CD4-positive, alpha-beta T cell (primary cell): ENCODE measurements at regions not wholly inside any gene's neighbourhood (a gene's known extent, or its start where the extent isn't known, plus 50 kb on each side); places are given as distances from the start of the nearest gene placed in this dataset.

Experiments
- ATAC-seq: fragments of 200-7000 bp; cut with Tn5 transposase; one replicate; pipeline ENCODE4 v1.10.0; 2022; ENCODE audit warnings: mild to moderate bottlenecking; ENCODE audit not compliant: poor library complexity
- CTCF ChIA-PET: fragments of 350-600 bp; sonication (Branson Sonifier 250); formaldehyde crosslinking; loops from one replicate; lab custom pipeline; 2021; ENCODE audit warnings: antibody characterized with exemption, inconsistent platforms; lab: Charles Lee
- POLR2A ChIA-PET: fragments of 350-600 bp; sonication (Branson Sonifier 250); formaldehyde crosslinking; loops from one replicate; lab custom pipeline; 2021; ENCODE audit warnings: antibody characterized with exemption, inconsistent platforms; lab: Charles Lee
- DNase-seq, 14 experiments: peaks; one replicate each; pipeline ENCODE4 v3.0.0-alpha.2; 2013 to 2020; ENCODE audit warnings: mixed read lengths in 2 of 14
- H3K27ac ChIP-seq, 2 donors: one replicate each; pipeline versions ENCODE4 v1.5.1 to v1.7.0; 2013; ENCODE audit warnings: low read length in 2 of 2, low read depth in 1 of 2, mild to moderate bottlenecking in 1 of 2
- H3K27me3 ChIP-seq, 2 experiments: 1 replicate in 1 of 2; 2 replicates in 1 of 2; pipeline versions ENCODE4 v1.6.1 to v1.7.0; 2013; ENCODE audit warnings: low read length in 2 of 2, control low read depth in 1 of 2, mild to moderate bottlenecking in 1 of 2, moderate library complexity in 1 of 2; ENCODE audit not compliant: insufficient read depth in 2 of 2, control insufficient read depth in 1 of 2
- H3K36me3 ChIP-seq: one replicate; pipeline ENCODE4 v1.6.1; 2013; ENCODE audit warnings: low read length, control low read depth; ENCODE audit not compliant: insufficient read depth
- H3K4me1 ChIP-seq: one replicate; pipeline ENCODE4 v1.6.1; 2013; ENCODE audit warnings: low read length, control low read depth; ENCODE audit not compliant: insufficient read depth
- H3K4me3 ChIP-seq: one replicate; pipeline ENCODE4 v1.5.1; 2013; ENCODE audit warnings: mild to moderate bottlenecking, low read length, moderate library complexity
- H3K9me3 ChIP-seq, 2 experiments: 1 replicate in 1 of 2; 2 replicates in 1 of 2; pipeline versions ENCODE4 v1.6.1 to v1.7.0; 2013; ENCODE audit warnings: low read length in 2 of 2, mild to moderate bottlenecking in 2 of 2, control low read depth in 1 of 2, moderate library complexity in 1 of 2; ENCODE audit not compliant: control insufficient read depth in 1 of 2, insufficient read depth in 1 of 2
- H3K27ac Mint-ChIP-seq: one replicate; pipeline ENCODE4 v1.8.0; 2020; ENCODE audit warnings: mixed read lengths
- H3K27me3 Mint-ChIP-seq: one replicate; pipeline ENCODE4 v1.8.0; 2021; ENCODE audit warnings: mixed read lengths
- H3K36me3 Mint-ChIP-seq: one replicate; pipeline ENCODE4 v1.8.0; 2021; ENCODE audit warnings: low read depth, mixed read lengths
- H3K4me1 Mint-ChIP-seq: one replicate; pipeline ENCODE4 v1.8.0; 2021; ENCODE audit warnings: low read depth, mixed read lengths
- H3K4me3 Mint-ChIP-seq: one replicate; pipeline ENCODE4 v1.8.0; 2020; ENCODE audit warnings: mild to moderate bottlenecking, mixed read lengths
- H3K9me3 Mint-ChIP-seq: one replicate; pipeline ENCODE4 v1.8.0; 2020; ENCODE audit warnings: mixed read lengths
- CTCF ChIP-seq: fragments of 200-600 bp; IDR thresholded peaks from one replicate; pipeline ENCODE4 v1.8.0; 2022; ENCODE audit warnings: antibody characterized with exemption, mild to moderate bottlenecking
- intact Hi-C, 2 experiments: fragments of 100-400 bp; cut with DNase I in 1 of 2; cut with micrococcal nuclease in 1 of 2; formaldehyde crosslinking; loops; one replicate each; pipeline versions ENCODE4 v1.15.1 to v1.9.0; 2023 to 2025; cut with DNase I, micrococcal nuclease

- no peak overlapping the region for H3K4me3 Mint-ChIP-seq
- H3K27me3 Mint-ChIP-seq, result no peaks in the 10 kb centered on the region
- H3K4me3 ChIP-seq, result no peak overlapping the region
- H3K27me3 ChIP-seq, result no peaks in the 10 kb centered on the region
- H3K4me1 Mint-ChIP-seq, result no peaks in the 10 kb centered on the region
- no peak overlapping the region for H3K27ac ChIP-seq
- intact Hi-C loops, result no loop called here
- H3K36me3 Mint-ChIP-seq, result no peaks in the 10 kb centered on the region
- no peak for TF ChIP-seq CTCF
- H3K9me3 Mint-ChIP-seq, result peaks cover 11% of the 10 kb centered on the region
- ChIA-PET CTCF (no interaction called here), POLR2A (no interaction called here)
- DNase-seq, result no peak
- H3K9me3 ChIP-seq, result peaks cover 0 to 7% of the 10 kb centered on the region in 2 experiments
- ATAC-seq, result no peak
- no peaks in the 10 kb centered on the region for H3K36me3 ChIP-seq
- H3K4me1 ChIP-seq, result no peaks in the 10 kb centered on the region
- H3K27ac Mint-ChIP-seq, result no peak overlapping the region
Observed at GRCh38 chr13:82850644-82851043, 1031.6 kb downstream of the SLITRK1 start.

DNA sequence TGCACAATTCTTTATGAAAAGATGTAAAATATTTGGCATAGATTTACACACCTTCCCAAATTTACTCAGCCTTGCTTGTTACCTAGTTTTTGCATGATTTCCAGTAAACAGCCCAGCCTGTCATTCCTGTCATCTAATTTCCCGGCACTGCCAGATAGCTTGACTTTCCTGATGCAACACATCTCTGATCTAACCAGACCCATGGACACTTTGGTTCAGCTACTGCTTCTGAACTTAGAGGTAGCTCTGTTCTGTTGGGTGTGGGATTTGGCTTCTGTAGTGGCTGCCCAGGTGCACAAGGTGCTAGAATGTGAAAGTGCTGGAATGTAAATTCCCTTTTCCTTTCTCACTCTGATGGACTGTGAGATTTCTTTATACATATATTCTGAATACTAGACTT is 1033.5 kb downstream of the SLITRK1 start:
- H3K9me3 ChIP-seq, result peaks cover 0 to 7% of the 10 kb centered on the region in 2 experiments
- H3K27me3 ChIP-seq, result no peaks in the 10 kb centered on the region
- ChIA-PET POLR2A (no interaction called here), CTCF (no interaction called here)
- Mint-ChIP-seq H3K27ac (no peak overlapping the region), H3K9me3 (peaks cover 11% of the 10 kb centered on the region), H3K27me3 (no peaks in the 10 kb centered on the region), H3K4me3 (no peak overlapping the region), H3K4me1 (no peaks in the 10 kb centered on the region), H3K36me3 (no peaks in the 10 kb centered on the region)
- H3K36me3 ChIP-seq, result no peaks in the 10 kb centered on the region
- no peak for ATAC-seq
- no peak overlapping the region for H3K27ac ChIP-seq
- no peaks in the 10 kb centered on the region for H3K4me1 ChIP-seq
- H3K4me3 ChIP-seq, result no peak overlapping the region
- no peak for TF ChIP-seq CTCF
- no peak for DNase-seq
- intact Hi-C loops, result no loop called here

- Histone ChIP-seq H3K4me3 (no peak overlapping the region), H3K9me3 (peaks cover 0 to 7% of the 10 kb centered on the region in 2 experiments), H3K4me1 (no peaks in the 10 kb centered on the region), H3K36me3 (no peaks in the 10 kb centered on the region), H3K27ac (no peak overlapping the region), H3K27me3 (no peaks in the 10 kb centered on the region)
- DNase-seq, result no peak
- H3K36me3 Mint-ChIP-seq, result no peaks in the 10 kb centered on the region
- H3K4me1 Mint-ChIP-seq, result no peaks in the 10 kb centered on the region
- peaks cover 11% of the 10 kb centered on the region for H3K9me3 Mint-ChIP-seq
- ChIA-PET POLR2A (no interaction called here), CTCF (no interaction called here)
- no peak for TF ChIP-seq CTCF
- H3K27me3 Mint-ChIP-seq, result no peaks in the 10 kb centered on the region
- H3K4me3 Mint-ChIP-seq, result no peak overlapping the region
- ATAC-seq, result no peak
- no peak overlapping the region for H3K27ac Mint-ChIP-seq
- intact Hi-C loops, result no loop called here
Observed at GRCh38 chr13:82847595-82847994, 1034.7 kb downstream of the SLITRK1 start.
